Right atrium auricular region (tissue), 2 donors: ENCODE measurements at regions not wholly inside any gene's neighbourhood (a gene's known extent, or its start where the extent isn't known, plus 50 kb on each side); places are given as distances from the start of the nearest gene placed in this dataset.

Source experiments
- DNase-seq: peaks from one replicate; pipeline ENCODE4 v3.0.0-alpha.2; 2019; ENCODE audit warnings: low spot score
- H3K27ac ChIP-seq, 2 donors: fragments of 200-600 bp; sonication (generic); 1 replicate in 1 of 2; 2 replicates in 1 of 2; pipeline ENCODE4 v1.5.1; 2016 to 2019
- H3K27me3 ChIP-seq, 2 donors: fragments of 200-600 bp; sonication (generic); one replicate each; pipeline versions ENCODE4 v1.5.1 to v1.6.0; 2017 to 2019
- H3K36me3 ChIP-seq: fragments of 200-600 bp; sonication (generic); one replicate; pipeline ENCODE4 v1.5.1; 2016
- H3K4me1 ChIP-seq, 2 donors: fragments of 200-600 bp; sonication (generic); one replicate each; pipeline versions ENCODE4 v1.5.1 to v1.6.0; 2017 to 2019
- H3K4me3 ChIP-seq, 2 donors: fragments of 200-600 bp; sonication (generic); 1 replicate in 1 of 2; 2 replicates in 1 of 2; pipeline ENCODE4 v1.5.1; 2017 to 2019; ENCODE audit warnings: mild to moderate bottlenecking in 1 of 2, moderate library complexity in 1 of 2
- H3K9me3 ChIP-seq, 2 donors: fragments of 200-600 bp; sonication (generic); one replicate each; pipeline ENCODE4 v1.5.1; 2019
- TF ChIP-seq, protein P1 (sequence below), 2 donors: fragments of 200-600 bp; sonication (generic); IDR thresholded peaks; one replicate each; pipeline ENCODE4 v1.5.1; 2019; ENCODE audit warnings: antibody characterized with exemption in 2 of 2

DNA sequence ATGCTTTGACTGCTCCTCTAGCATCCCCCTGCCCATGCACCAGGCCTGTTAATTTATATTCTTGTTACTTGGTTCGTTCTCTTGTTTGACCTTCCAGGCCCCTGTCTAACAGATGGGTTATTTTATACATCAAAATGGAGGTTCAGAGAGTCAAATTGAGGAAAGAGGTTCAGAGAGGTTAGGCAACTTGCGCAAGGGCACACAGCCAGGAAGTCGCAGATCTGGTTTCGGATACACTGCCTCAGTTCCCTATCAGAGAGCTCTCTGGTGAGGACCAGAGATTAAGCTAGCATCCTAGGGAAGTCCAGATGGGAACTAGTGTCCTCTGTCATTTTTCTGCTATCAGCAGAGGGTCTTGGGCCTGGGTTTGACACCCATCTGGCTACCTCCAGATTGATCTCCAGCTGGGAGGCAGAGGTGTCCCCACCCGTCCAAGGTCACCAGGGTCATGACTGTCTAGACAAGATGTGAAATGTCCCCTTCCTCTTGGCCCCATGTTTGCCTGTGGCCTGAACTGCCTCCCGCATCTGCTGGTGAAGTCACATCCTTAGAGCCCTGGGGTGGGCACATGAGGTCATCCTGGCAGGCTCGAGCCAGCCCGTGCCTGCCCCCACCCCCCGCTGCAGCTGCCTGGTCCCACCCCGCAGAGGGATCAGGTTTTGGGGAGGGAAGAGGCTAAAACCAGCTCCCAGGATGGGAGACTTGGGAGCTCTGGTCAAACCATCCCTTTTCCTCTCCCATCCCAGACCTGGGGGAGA is 84.3 kb upstream of the NCOR2 start:
- no peaks in the 10 kb centered on the region for H3K27me3 ChIP-seq
- H3K4me1 ChIP-seq = peaks cover 0 to 47% of the 10 kb centered on the region in 2 donors
- no peaks in the 10 kb centered on the region for H3K36me3 ChIP-seq
- peaks cover 0 to 15% of the 10 kb centered on the region in 2 donors for H3K9me3 ChIP-seq
- TF ChIP-seq, protein P1, sequence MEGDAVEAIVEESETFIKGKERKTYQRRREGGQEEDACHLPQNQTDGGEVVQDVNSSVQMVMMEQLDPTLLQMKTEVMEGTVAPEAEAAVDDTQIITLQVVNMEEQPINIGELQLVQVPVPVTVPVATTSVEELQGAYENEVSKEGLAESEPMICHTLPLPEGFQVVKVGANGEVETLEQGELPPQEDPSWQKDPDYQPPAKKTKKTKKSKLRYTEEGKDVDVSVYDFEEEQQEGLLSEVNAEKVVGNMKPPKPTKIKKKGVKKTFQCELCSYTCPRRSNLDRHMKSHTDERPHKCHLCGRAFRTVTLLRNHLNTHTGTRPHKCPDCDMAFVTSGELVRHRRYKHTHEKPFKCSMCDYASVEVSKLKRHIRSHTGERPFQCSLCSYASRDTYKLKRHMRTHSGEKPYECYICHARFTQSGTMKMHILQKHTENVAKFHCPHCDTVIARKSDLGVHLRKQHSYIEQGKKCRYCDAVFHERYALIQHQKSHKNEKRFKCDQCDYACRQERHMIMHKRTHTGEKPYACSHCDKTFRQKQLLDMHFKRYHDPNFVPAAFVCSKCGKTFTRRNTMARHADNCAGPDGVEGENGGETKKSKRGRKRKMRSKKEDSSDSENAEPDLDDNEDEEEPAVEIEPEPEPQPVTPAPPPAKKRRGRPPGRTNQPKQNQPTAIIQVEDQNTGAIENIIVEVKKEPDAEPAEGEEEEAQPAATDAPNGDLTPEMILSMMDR (IDR thresholded peaks at IDR 0.05) = no peak
- H3K27ac ChIP-seq = peak overlapping the region in 1 of 2 donors; percentile 43
- no peak overlapping the region for H3K4me3 ChIP-seq
- DNase-seq = no peak

DNA sequence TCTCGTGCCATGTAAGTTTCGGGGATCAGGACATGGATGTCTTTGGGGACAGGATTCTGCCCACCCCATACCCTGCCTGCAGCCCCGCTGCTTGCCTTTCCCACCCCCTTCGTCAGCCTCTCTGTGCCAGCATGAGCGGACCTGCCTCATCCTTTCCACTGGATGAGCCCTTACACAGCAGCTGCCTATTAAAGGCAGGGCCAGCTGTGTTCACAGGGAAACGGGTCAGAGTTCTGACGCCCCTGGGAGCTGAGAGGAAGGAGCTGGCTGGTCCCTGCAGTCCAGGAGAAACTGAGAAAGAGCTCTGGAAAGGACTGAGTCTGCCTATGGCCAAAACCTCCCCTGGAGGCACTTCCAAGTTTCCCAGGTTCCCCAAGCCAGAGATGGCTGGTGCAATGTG is 83.5 kb upstream of the NCOR2 start:
- Histone ChIP-seq H3K27ac (no peak overlapping the region), H3K4me1 (peaks cover 0 to 40% of the 10 kb centered on the region in 2 donors), H3K27me3 (no peaks in the 10 kb centered on the region), H3K9me3 (peaks cover 0 to 15% of the 10 kb centered on the region in 2 donors), H3K36me3 (no peaks in the 10 kb centered on the region), H3K4me3 (no peak overlapping the region)
- no peak for DNase-seq
- TF ChIP-seq, protein P1 (IDR thresholded peaks at IDR 0.05) = no peak

DNA sequence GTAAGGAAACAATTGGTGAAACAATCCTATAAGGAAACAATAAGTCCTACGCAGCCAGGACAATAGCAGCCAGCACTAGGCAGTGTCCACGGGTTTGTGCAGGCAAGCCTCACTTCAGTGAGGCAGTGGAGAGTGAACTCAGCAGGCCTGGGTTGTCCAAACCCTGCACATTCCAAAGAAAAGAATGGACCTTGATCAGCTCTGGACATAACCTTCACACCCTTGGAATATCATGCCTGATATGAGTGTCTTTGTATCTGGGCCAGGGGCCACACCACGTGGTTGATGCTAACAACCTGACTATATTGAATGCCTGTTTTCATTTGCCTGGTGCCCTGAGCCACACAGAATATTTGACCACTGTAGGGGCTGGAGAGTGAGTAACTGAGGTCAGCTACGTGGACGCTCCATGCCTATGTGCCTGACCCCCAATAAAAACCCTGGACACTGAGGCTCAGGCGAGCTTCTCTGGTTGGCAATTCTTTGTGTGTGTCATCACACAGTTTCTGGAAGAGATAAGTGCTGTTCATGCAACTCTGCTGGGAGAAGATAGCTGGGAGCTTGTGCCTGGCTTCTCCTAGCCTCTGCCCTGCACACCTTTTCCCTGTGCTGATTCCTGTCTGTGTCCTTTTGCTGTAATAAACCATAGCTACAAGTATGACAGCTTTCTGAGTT is 81.4 kb upstream of the NCOR2 start:
- Histone ChIP-seq H3K27ac (no peak overlapping the region), H3K4me3 (no peak overlapping the region), H3K9me3 (peaks cover 0 to 15% of the 10 kb centered on the region in 2 donors), H3K27me3 (no peaks in the 10 kb centered on the region), H3K36me3 (no peaks in the 10 kb centered on the region), H3K4me1 (peaks cover 0 to 23% of the 10 kb centered on the region in 2 donors)
- TF ChIP-seq, protein P1 (IDR thresholded peaks at IDR 0.05) = no peak
- no peak for DNase-seq

DNA sequence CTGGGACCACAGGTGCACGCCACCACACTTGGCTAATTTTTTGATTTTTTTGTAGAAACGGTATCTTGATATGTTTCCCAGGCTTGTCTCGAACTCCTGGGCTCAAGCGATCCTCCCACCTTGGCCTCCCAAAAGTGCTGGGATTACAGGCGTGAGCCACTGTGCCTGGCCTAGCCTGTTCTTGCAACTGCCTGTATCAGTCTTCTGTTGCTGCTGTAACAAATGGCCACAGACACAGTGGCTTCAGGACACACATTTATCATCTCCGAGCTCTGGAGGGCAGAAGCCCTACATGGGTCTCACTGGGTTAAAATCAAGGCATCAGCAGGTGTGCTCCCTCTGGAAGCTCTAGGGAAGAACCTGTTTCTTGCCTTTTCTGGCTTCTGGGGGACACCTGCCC is 79.9 kb upstream of the NCOR2 start:
- TF ChIP-seq, protein P1 (IDR thresholded peaks at IDR 0.05) = no peak
- peaks cover 0 to 15% of the 10 kb centered on the region in 2 donors for H3K9me3 ChIP-seq
- H3K4me1 ChIP-seq = peaks cover 0 to 12% of the 10 kb centered on the region in 2 donors
- no peaks in the 10 kb centered on the region for H3K27me3 ChIP-seq
- no peak overlapping the region for H3K4me3 ChIP-seq
- DNase-seq = no peak
- no peak overlapping the region for H3K27ac ChIP-seq
- H3K36me3 ChIP-seq = no peaks in the 10 kb centered on the region

DNA sequence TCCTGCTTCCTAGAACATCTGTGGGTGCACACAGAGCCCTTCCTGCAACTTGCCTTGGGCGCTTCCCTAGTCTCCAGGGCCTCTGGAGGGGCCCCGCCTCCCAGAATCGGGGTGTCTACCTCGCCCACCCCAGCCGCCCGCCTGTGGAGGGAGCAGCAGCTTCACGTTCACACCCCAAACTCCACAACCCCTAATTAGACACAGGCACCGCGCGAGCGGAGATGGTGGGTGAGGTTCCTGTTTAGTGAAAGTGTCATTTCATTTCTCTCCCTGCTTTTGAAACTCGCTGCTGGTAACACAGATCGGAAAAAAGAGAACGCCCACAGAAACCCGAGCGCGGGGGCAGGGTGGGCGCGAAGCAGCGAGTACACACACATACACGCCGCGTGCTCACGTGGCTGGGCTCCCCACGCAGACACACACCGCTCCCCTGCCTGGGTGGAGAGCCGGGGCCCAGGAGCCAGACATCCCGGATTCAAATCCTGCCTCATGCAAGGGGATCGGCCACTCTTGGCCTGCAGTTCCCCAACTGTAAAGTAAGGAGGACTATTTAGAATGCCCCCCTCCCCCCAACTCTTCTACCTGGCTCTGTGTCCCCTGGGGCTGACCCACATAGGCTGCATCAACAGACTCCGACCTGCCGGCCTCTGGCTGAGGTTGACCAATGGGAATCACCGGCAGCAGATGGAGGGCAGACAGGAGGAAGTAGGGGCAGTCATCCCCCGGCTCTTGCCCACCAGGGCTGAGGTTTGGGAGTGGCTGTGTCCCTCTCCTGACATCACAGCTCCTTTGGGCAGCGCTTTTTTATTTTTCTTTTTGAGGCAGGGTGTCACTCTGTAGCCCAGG is 79.2 kb upstream of the NCOR2 start:
- Histone ChIP-seq H3K4me3 (no peak overlapping the region), H3K27me3 (no peaks in the 10 kb centered on the region), H3K27ac (no peak overlapping the region), H3K4me1 (peaks cover 0 to 4% of the 10 kb centered on the region in 2 donors), H3K9me3 (peaks cover 0 to 15% of the 10 kb centered on the region in 2 donors), H3K36me3 (no peaks in the 10 kb centered on the region)
- TF ChIP-seq, protein P1 (IDR thresholded peaks at IDR 0.05) = no peak
- DNase-seq = no peak
